ENCODE measurements at regions not wholly inside any gene's neighbourhood (a gene's known extent, or its start where the extent isn't known, plus 50 kb on each side); places are given as distances from the start of the nearest gene placed in this dataset.

- H3K36me3 ChIP-seq (ENCODE audit: control insufficient read depth in 2 of 3, insufficient read depth in 3 of 3, low read length in 3 of 3) = no peaks in the 10 kb centered on the region
- H3K4me1 ChIP-seq (ENCODE audit: control insufficient read depth in 2 of 2, insufficient read depth in 2 of 2, low read length in 2 of 2) = no peaks in the 10 kb centered on the region
- ChIA-PET CTCF (no interaction called here), POLR2A (no interaction called here)
- H3K27me3 ChIP-seq (ENCODE audit: control insufficient read depth in 2 of 2, insufficient read depth in 2 of 2, low read length in 2 of 2) = no peaks in the 10 kb centered on the region
- H3K27ac ChIP-seq (ENCODE audit: low read depth, low read length) = no peak overlapping the region
- H3K4me3 Mint-ChIP-seq = no peak overlapping the region
- H3K27me3 Mint-ChIP-seq = peaks cover 0 to 9% (median 7%) of the 10 kb centered on the region in 5 donors
- ATAC-seq (no peak), DNase-seq (no peak)
- no peak overlapping the region for H3K4me3 ChIP-seq (ENCODE audit: low read length)
- no peaks in the 10 kb centered on the region for H3K9me3 ChIP-seq (ENCODE audit: control insufficient read depth in 2 of 3, low read length in 3 of 3)
- no peaks in the 10 kb centered on the region for H3K36me3 Mint-ChIP-seq
- H3K27ac Mint-ChIP-seq = no peak overlapping the region
- no peaks in the 10 kb centered on the region for H3K4me1 Mint-ChIP-seq
- H3K9me3 Mint-ChIP-seq = peaks cover 0 to 3% (median 0%) of the 10 kb centered on the region in 11 donors
- intact Hi-C loops (cut with micrococcal nuclease) = no loop called here
Measured at GRCh38 chr2:204454672-204455380, 90.4 kb upstream of the PARD3B start.

DNA sequence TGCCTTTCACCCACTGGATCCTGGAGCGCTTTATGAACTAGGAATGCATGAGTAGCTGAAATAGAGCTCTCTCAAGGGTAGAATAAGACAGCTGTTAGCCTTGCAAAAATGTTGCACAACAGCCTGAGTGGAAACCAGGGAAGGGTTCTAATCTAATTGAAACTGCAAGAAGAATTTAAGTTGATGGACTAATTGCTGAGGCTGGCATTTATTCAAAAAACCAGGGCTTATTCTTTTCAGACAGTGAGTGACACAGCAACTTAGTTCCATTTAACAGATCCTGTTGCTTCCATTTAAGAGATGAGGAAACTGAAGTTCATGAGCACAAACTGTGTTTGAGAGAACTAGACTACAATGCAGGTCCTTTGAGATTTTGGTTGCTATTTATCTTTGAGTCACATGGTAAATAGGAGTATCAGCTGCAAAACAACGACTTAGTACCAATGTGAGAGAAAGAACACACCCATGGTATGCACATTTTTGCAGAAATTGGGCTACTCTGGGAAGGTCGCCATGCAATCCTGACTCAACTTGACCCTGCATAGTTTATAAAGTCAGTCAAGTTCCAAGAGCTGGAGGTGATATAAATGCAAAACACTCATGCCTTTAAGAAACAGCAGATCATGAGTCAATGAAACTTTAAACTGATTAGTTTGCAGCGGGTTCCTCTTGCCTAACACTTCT is 76.4 kb upstream of the PARD3B start:
- DNase-seq = no peak
- Mint-ChIP-seq H3K4me3 (no peak overlapping the region), H3K36me3 (peaks cover 0 to under 1% (median 0%) of the 10 kb centered on the region in 5 donors), H3K27ac (no peak overlapping the region), H3K27me3 (peaks cover 0 to 26% (median 12%) of the 10 kb centered on the region in 5 donors), H3K4me1 (no peaks in the 10 kb centered on the region), H3K9me3 (peaks cover 0 to 6% (median 0%) of the 10 kb centered on the region in 11 donors)
- no peak overlapping the region for H3K4me3 ChIP-seq (ENCODE audit: low read length)
- intact Hi-C loops (cut with micrococcal nuclease) = no loop called here
- no peak overlapping the region for H3K27ac ChIP-seq (ENCODE audit: low read depth, low read length)
- H3K9me3 ChIP-seq (ENCODE audit: control insufficient read depth in 2 of 3, low read length in 3 of 3) = no peaks in the 10 kb centered on the region
- CTCF ChIA-PET = no interaction called here
- H3K27me3 ChIP-seq (ENCODE audit: control insufficient read depth in 2 of 2, insufficient read depth in 2 of 2, low read length in 2 of 2) = no peaks in the 10 kb centered on the region
- no peaks in the 10 kb centered on the region for H3K4me1 ChIP-seq (ENCODE audit: control insufficient read depth in 2 of 2, insufficient read depth in 2 of 2, low read length in 2 of 2)
- H3K36me3 ChIP-seq (ENCODE audit: control insufficient read depth in 2 of 3, insufficient read depth in 3 of 3, low read length in 3 of 3) = no peaks in the 10 kb centered on the region
- POLR2A ChIA-PET = no interaction called here
- no peak for ATAC-seq

DNA sequence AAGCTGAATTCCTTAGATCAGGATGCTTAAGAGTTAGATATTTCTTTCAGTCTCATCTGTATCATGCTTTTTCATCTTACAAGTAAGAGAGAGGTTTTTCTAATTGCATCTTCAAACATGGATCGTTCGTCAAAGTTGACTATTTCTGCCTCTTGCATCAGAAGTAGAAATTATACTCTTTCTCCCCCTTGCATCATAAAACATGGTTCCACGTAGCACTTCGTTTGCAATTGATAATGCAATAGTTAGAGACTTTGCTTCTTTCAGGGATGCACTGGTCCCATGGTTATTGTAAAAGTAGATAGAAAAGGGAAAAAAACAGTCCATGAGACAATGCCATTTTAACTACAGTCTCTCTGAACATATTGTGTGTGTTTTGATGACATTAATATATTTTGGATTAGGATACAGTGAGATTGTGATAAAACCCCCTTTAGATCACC is 75.1 kb upstream of the PARD3B start:
- Histone ChIP-seq H3K9me3 (ENCODE audit: control insufficient read depth in 2 of 3, low read length in 3 of 3) (no peaks in the 10 kb centered on the region), H3K36me3 (ENCODE audit: control insufficient read depth in 2 of 3, insufficient read depth in 3 of 3, low read length in 3 of 3) (no peaks in the 10 kb centered on the region), H3K27ac (ENCODE audit: low read depth, low read length) (no peak overlapping the region), H3K4me3 (ENCODE audit: low read length) (no peak overlapping the region), H3K4me1 (ENCODE audit: control insufficient read depth in 2 of 2, insufficient read depth in 2 of 2, low read length in 2 of 2) (no peaks in the 10 kb centered on the region), H3K27me3 (ENCODE audit: control insufficient read depth in 2 of 2, insufficient read depth in 2 of 2, low read length in 2 of 2) (no peaks in the 10 kb centered on the region)
- H3K27me3 Mint-ChIP-seq = peaks cover 0 to 23% (median 14%) of the 10 kb centered on the region in 5 donors
- H3K36me3 Mint-ChIP-seq = no peaks in the 10 kb centered on the region
- no peaks in the 10 kb centered on the region for H3K4me1 Mint-ChIP-seq
- no peak overlapping the region for H3K4me3 Mint-ChIP-seq
- H3K27ac Mint-ChIP-seq = no peak overlapping the region
- H3K9me3 Mint-ChIP-seq = no peaks in the 10 kb centered on the region
- intact Hi-C loops (cut with micrococcal nuclease) = no loop called here
- ChIA-PET CTCF (no interaction called here), POLR2A (no interaction called here)
- DNase-seq (no peak), ATAC-seq (no peak)

- Mint-ChIP-seq H3K36me3 (no peaks in the 10 kb centered on the region), H3K9me3 (no peaks in the 10 kb centered on the region), H3K4me3 (no peak overlapping the region), H3K4me1 (no peaks in the 10 kb centered on the region), H3K27me3 (peaks cover 0 to 23% (median 14%) of the 10 kb centered on the region in 5 donors), H3K27ac (no peak overlapping the region)
- Histone ChIP-seq H3K4me3 (ENCODE audit: low read length) (no peak overlapping the region), H3K27me3 (ENCODE audit: control insufficient read depth in 2 of 2, insufficient read depth in 2 of 2, low read length in 2 of 2) (no peaks in the 10 kb centered on the region), H3K27ac (ENCODE audit: low read depth, low read length) (no peak overlapping the region), H3K4me1 (ENCODE audit: control insufficient read depth in 2 of 2, insufficient read depth in 2 of 2, low read length in 2 of 2) (no peaks in the 10 kb centered on the region), H3K36me3 (ENCODE audit: control insufficient read depth in 2 of 3, insufficient read depth in 3 of 3, low read length in 3 of 3) (no peaks in the 10 kb centered on the region), H3K9me3 (ENCODE audit: control insufficient read depth in 2 of 3, low read length in 3 of 3) (no peaks in the 10 kb centered on the region)
- no peak for DNase-seq
- ChIA-PET CTCF (no interaction called here), POLR2A (no interaction called here)
- no peak for ATAC-seq
- intact Hi-C loops (cut with micrococcal nuclease) = no loop called here
Measured at GRCh38 chr2:204470621-204471196, 74.6 kb upstream of the PARD3B start.

GRCh38 chr2:204472375-204472774 is 72.9 kb upstream of the PARD3B start:
- no peak overlapping the region for H3K4me3 Mint-ChIP-seq
- no peaks in the 10 kb centered on the region for H3K36me3 ChIP-seq (ENCODE audit: control insufficient read depth in 2 of 3, insufficient read depth in 3 of 3, low read length in 3 of 3)
- ChIA-PET POLR2A (no interaction called here), CTCF (no interaction called here)
- no peaks in the 10 kb centered on the region for H3K27me3 ChIP-seq (ENCODE audit: control insufficient read depth in 2 of 2, insufficient read depth in 2 of 2, low read length in 2 of 2)
- peaks cover 0 to 20% (median 9%) of the 10 kb centered on the region in 5 donors for H3K27me3 Mint-ChIP-seq
- ATAC-seq (no peak), DNase-seq (no peak)
- no peaks in the 10 kb centered on the region for H3K9me3 ChIP-seq (ENCODE audit: control insufficient read depth in 2 of 3, low read length in 3 of 3)
- no peaks in the 10 kb centered on the region for H3K9me3 Mint-ChIP-seq
- H3K27ac ChIP-seq (ENCODE audit: low read depth, low read length) = no peak overlapping the region
- no peaks in the 10 kb centered on the region for H3K36me3 Mint-ChIP-seq
- no peaks in the 10 kb centered on the region for H3K4me1 ChIP-seq (ENCODE audit: control insufficient read depth in 2 of 2, insufficient read depth in 2 of 2, low read length in 2 of 2)
- intact Hi-C loops (cut with micrococcal nuclease) = no loop called here
- no peak overlapping the region for H3K4me3 ChIP-seq (ENCODE audit: low read length)
- no peaks in the 10 kb centered on the region for H3K4me1 Mint-ChIP-seq
- no peak overlapping the region for H3K27ac Mint-ChIP-seq

- ChIA-PET CTCF (no interaction called here), POLR2A (no interaction called here)
- Histone ChIP-seq H3K9me3 (ENCODE audit: control insufficient read depth in 2 of 3, low read length in 3 of 3) (no peaks in the 10 kb centered on the region), H3K4me3 (ENCODE audit: low read length) (no peak overlapping the region), H3K27ac (ENCODE audit: low read depth, low read length) (no peak overlapping the region), H3K36me3 (ENCODE audit: control insufficient read depth in 2 of 3, insufficient read depth in 3 of 3, low read length in 3 of 3) (no peaks in the 10 kb centered on the region), H3K27me3 (ENCODE audit: control insufficient read depth in 2 of 2, insufficient read depth in 2 of 2, low read length in 2 of 2) (no peaks in the 10 kb centered on the region), H3K4me1 (ENCODE audit: control insufficient read depth in 2 of 2, insufficient read depth in 2 of 2, low read length in 2 of 2) (no peaks in the 10 kb centered on the region)
- DNase-seq = no peak
- intact Hi-C loops (cut with micrococcal nuclease) = no loop called here
- peaks cover 0 to 16% (median 9%) of the 10 kb centered on the region in 5 donors for H3K27me3 Mint-ChIP-seq
- no peaks in the 10 kb centered on the region for H3K4me1 Mint-ChIP-seq
- no peaks in the 10 kb centered on the region for H3K9me3 Mint-ChIP-seq
- no peak overlapping the region for H3K4me3 Mint-ChIP-seq
- ATAC-seq = no peak
- H3K36me3 Mint-ChIP-seq = no peaks in the 10 kb centered on the region
- H3K27ac Mint-ChIP-seq = no peak overlapping the region
Measured at GRCh38 chr2:204473224-204473623, 72.1 kb upstream of the PARD3B start.

DNA sequence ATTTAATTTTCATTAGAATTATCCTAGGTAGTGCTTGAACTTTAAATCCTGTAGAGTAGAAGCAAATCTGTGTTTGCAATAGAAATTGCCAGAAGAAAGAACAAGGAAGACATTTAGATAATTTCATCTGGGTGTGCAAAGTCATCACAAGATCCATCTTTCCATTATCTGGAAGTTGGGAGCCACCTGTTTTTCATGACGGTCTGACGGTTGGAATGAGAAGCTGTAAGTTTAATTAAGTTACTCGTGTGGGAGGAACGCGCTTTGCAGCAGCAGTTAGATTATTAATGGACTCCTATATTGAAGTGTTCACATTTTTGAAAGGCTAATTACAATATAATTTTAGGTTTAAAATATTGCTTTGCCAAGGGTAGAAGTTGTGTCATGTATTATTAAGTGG is 69.9 kb upstream of the PARD3B start:
- peaks cover 0 to 13% (median 9%) of the 10 kb centered on the region in 5 donors for H3K27me3 Mint-ChIP-seq
- no peaks in the 10 kb centered on the region for H3K9me3 Mint-ChIP-seq
- no peak overlapping the region for H3K4me3 ChIP-seq (ENCODE audit: low read length)
- DNase-seq (no peak), ATAC-seq (no peak)
- no peak overlapping the region for H3K4me3 Mint-ChIP-seq
- ChIA-PET POLR2A (no interaction called here), CTCF (no interaction called here)
- H3K36me3 Mint-ChIP-seq = no peaks in the 10 kb centered on the region
- intact Hi-C loops (cut with micrococcal nuclease) = no loop called here
- no peaks in the 10 kb centered on the region for H3K27me3 ChIP-seq (ENCODE audit: control insufficient read depth in 2 of 2, insufficient read depth in 2 of 2, low read length in 2 of 2)
- H3K27ac Mint-ChIP-seq = no peak overlapping the region
- no peaks in the 10 kb centered on the region for H3K4me1 Mint-ChIP-seq
- H3K9me3 ChIP-seq (ENCODE audit: control insufficient read depth in 2 of 3, low read length in 3 of 3) = no peaks in the 10 kb centered on the region
- no peaks in the 10 kb centered on the region for H3K4me1 ChIP-seq (ENCODE audit: control insufficient read depth in 2 of 2, insufficient read depth in 2 of 2, low read length in 2 of 2)
- H3K27ac ChIP-seq (ENCODE audit: low read depth, low read length) = no peak overlapping the region
- no peaks in the 10 kb centered on the region for H3K36me3 ChIP-seq (ENCODE audit: control insufficient read depth in 2 of 3, insufficient read depth in 3 of 3, low read length in 3 of 3)
